Right lobe of liver (tissue), 6 donors: ENCODE measurements at regions not wholly inside any gene's neighbourhood (a gene's known extent, or its start where the extent isn't known, plus 50 kb on each side); places are given as distances from the start of the nearest gene placed in this dataset.

Experiments
- ATAC-seq, 4 donors: fragments of 200-7000 bp; cut with Tn5 transposase; one replicate each; pipeline ENCODE4 v1.9.1; 2020; ENCODE audit warnings: mild to moderate bottlenecking in 4 of 4, moderate library complexity in 4 of 4
- DNase-seq, 3 donors: peaks; one replicate each; pipeline ENCODE4 v3.0.0-alpha.2; 2020
- H3K27ac ChIP-seq, 3 donors: fragments of 200-600 bp; one replicate each; pipeline ENCODE4 v1.8.0; 2022
- H3K27me3 ChIP-seq, 2 donors: fragments of 200-600 bp; one replicate each; pipeline ENCODE4 v1.8.0; 2022
- H3K36me3 ChIP-seq, 4 donors: fragments of 200-600 bp; sonication (generic) in 1 of 4; one replicate each; pipeline versions ENCODE4 v1.5.1 to v1.8.0; 2017 to 2022; ENCODE audit warnings: control low read depth in 1 of 4
- H3K4me1 ChIP-seq, 4 donors: fragments of 200-600 bp; sonication (generic) in 1 of 4; one replicate each; pipeline versions ENCODE4 v1.5.1 to v1.8.0; 2017 to 2022; ENCODE audit warnings: control low read depth in 1 of 4
- H3K4me3 ChIP-seq, 3 donors: fragments of 200-600 bp; one replicate each; pipeline ENCODE4 v1.8.0; 2022
- H3K9me3 ChIP-seq, 4 donors: fragments of 200-600 bp; sonication (generic) in 1 of 4; one replicate each; pipeline versions ENCODE4 v1.5.1 to v1.8.0; 2017 to 2022; ENCODE audit warnings: control low read depth in 1 of 4
- CTCF ChIP-seq, 4 donors: fragments of 200-600 bp in 3 of 4; fragments of 450-650 bp in 1 of 4; IDR thresholded peaks; one replicate each; pipeline versions ENCODE4 v1.5.1 to v1.8.0; 2016 to 2022; ENCODE audit warnings: antibody characterized with exemption in 4 of 4, mild to moderate bottlenecking in 2 of 4
- POLR2A ChIP-seq: fragments of 450-650 bp; IDR thresholded peaks from one replicate; pipeline ENCODE4 v1.6.1; 2017; ENCODE audit warnings: antibody characterized with exemption, mild to moderate bottlenecking
- WGBS: methylation state at CpG from one replicate; pipeline ENCODE4 v1.1.6; 2018; ENCODE audit warnings: low coverage, low lambda C conversion rate; ENCODE audit not compliant: insufficient coverage; ENCODE audit errors: missing lambda C conversion rate; 5-methylcytosine and 5-hydroxymethylcytosine counted together
- intact Hi-C, 2 donors: fragments of 100-400 bp; cut with DNase I; formaldehyde crosslinking; loops; one replicate each; pipeline versions ENCODE4 v1.11.2 to v1.14.1; 2022
- donor health status: DM: no; HTN: yes; CAD: no.
- donor health status: DM: no; HTN: no; CAD: no.
- donor health status: DM: no; HTN: no; CAD: no.
- donor health status: DM: no; HTN: yes; CAD: no.
- donor health status: DM: no; HTN: yes; CAD: no.

GRCh38 chr9:24293386-24293785 lies 252.3 kb downstream of the IZUMO3 start:
- Histone ChIP-seq H3K4me3 (no peak overlapping the region), H3K36me3 (no peaks in the 10 kb centered on the region), H3K27me3 (no peaks in the 10 kb centered on the region), H3K4me1 (no peaks in the 10 kb centered on the region), H3K9me3 (no peaks in the 10 kb centered on the region), H3K27ac (no peak overlapping the region)
- no peak for TF ChIP-seq POLR2A
- TF ChIP-seq CTCF (IDR thresholded peaks at IDR 0.05), result no peak
- ATAC-seq (no peak), DNase-seq (no peak)
- 18% methylated on average over 4 of the region's 4 CpGs for WGBS
- intact Hi-C loops, result no loop called here

- TF ChIP-seq CTCF (IDR thresholded peaks at IDR 0.05) (no peak), POLR2A (no peak)
- DNase-seq (no peak), ATAC-seq (no peak)
- no peaks in the 10 kb centered on the region for H3K9me3 ChIP-seq
- no peak overlapping the region for H3K4me3 ChIP-seq
- H3K27ac ChIP-seq, result no peak overlapping the region
- H3K4me1 ChIP-seq, result no peaks in the 10 kb centered on the region
- intact Hi-C loops, result no loop called here
- H3K27me3 ChIP-seq, result no peaks in the 10 kb centered on the region
- 28% methylated on average over 3 of the region's 3 CpGs for WGBS
- no peaks in the 10 kb centered on the region for H3K36me3 ChIP-seq
Measured at GRCh38 chr9:24286761-24287160, 258.9 kb downstream of the IZUMO3 start.

- H3K27ac ChIP-seq, result no peak overlapping the region
- ATAC-seq, result no peak
- 9% methylated on average over 1 of the region's 1 CpG for WGBS
- DNase-seq, result no peak
- TF ChIP-seq POLR2A (no peak), CTCF (IDR thresholded peaks at IDR 0.05) (no peak)
- no peaks in the 10 kb centered on the region for H3K36me3 ChIP-seq
- H3K4me1 ChIP-seq, result no peaks in the 10 kb centered on the region
- H3K9me3 ChIP-seq, result no peaks in the 10 kb centered on the region
- intact Hi-C loops, result no loop called here
- no peaks in the 10 kb centered on the region for H3K27me3 ChIP-seq
- H3K4me3 ChIP-seq, result no peak overlapping the region
Measured at GRCh38 chr9:24258626-24259025, 287.1 kb downstream of the IZUMO3 start.

GRCh38 chr9:24257726-24258125 lies 288.0 kb downstream of the IZUMO3 start:
- Histone ChIP-seq H3K4me1 (no peaks in the 10 kb centered on the region), H3K36me3 (no peaks in the 10 kb centered on the region), H3K27me3 (no peaks in the 10 kb centered on the region), H3K9me3 (no peaks in the 10 kb centered on the region), H3K27ac (no peak overlapping the region), H3K4me3 (no peak overlapping the region)
- intact Hi-C loops, result no loop called here
- 40% methylated on average over 1 of the region's 1 CpG for WGBS
- no peak for TF ChIP-seq CTCF (IDR thresholded peaks at IDR 0.05)
- TF ChIP-seq POLR2A, result no peak
- DNase-seq (no peak), ATAC-seq (no peak)

GRCh38 chr9:24245988-24246387 lies 299.7 kb downstream of the IZUMO3 start:
- Histone ChIP-seq H3K4me3 (no peak overlapping the region), H3K27ac (no peak overlapping the region), H3K9me3 (no peaks in the 10 kb centered on the region), H3K27me3 (no peaks in the 10 kb centered on the region), H3K4me1 (no peaks in the 10 kb centered on the region), H3K36me3 (no peaks in the 10 kb centered on the region)
- no peak for TF ChIP-seq POLR2A
- peak; percentile 19 to 46 (median 29) for TF ChIP-seq CTCF (IDR thresholded peaks at IDR 0.05)
- 0% methylated on average over 2 of the region's 2 CpGs for WGBS
- ATAC-seq (no peak), DNase-seq (no peak)
- intact Hi-C loops, result no loop called here
